HG02981 (cell line): ENCODE measurements at regions not wholly inside any gene's neighbourhood (a gene's known extent, or its start where the extent isn't known, plus 50 kb on each side); places are given as distances from the start of the nearest gene placed in this dataset.
"Not testable (repeated sequence)": the region's sequence is repeated elsewhere in the genome, so short reads cannot be mapped to it uniquely, and the experiment has no call there.

Experiments used
- ATAC-seq: cut with Tn5 transposase; IDR thresholded peaks from one replicate; pipeline ENCODE4 v1.9.1; 2021; ENCODE audit warnings: mild to moderate bottlenecking, moderate library complexity; ENCODE audit not compliant: unreplicated experiment

DNA sequence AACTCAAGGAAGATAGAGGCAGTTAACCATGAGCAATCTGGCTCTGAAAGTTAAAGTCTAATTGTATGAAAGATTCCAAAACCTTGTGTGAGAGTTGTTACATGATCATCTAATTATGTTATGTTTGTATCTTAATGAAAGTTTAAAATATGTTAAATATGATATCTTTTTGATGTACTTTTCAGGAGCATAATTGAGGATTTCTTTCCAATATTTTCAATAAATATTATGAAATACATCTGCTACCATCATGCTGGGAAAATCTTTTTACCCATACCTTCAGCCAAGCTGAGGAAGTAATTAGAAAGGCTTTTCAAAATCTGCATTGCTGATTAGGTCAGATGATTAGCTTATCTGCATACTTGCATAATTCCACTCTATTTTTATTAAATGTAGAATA lies 318.4 kb downstream of the KLF12 start:
- ATAC-seq: no peak

DNA sequence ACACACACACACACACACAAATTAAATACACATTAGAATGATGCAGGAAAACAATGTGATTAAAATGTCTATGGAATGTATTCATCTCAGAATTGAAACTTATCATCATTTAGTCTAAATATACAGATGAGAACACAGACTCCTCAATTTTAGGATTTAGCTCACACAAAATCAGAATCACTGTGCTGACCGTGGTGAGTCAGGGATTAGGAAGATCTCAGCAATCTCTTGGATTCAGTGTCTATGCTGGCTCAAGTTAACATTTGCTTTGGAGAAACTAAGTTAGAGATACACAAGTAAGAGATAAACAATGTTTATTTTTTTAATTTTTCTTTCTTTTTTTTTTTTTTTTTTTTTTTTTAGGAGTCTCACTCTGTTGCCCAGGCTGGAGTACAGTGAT lies 323.6 kb downstream of the KLF12 start:
- no peak for ATAC-seq

DNA sequence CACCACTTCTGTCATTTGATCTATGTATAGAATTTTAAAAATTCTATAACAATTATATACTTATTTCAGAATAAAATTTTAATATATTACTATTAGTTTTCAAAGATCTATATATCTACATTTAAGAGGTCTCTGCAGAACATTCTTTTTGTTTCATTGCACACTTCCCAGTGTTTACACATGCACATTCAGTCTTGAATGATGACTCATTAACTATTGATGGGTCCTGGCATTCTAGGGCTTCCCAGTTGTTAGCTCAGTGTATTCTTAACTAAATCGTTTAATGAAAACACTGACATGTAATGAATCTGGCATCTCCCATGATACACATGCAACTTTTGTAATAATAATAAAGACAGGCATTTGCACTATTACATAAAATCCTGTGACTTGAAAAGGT lies 324.6 kb downstream of the KLF12 start:
- ATAC-seq: no peak

DNA sequence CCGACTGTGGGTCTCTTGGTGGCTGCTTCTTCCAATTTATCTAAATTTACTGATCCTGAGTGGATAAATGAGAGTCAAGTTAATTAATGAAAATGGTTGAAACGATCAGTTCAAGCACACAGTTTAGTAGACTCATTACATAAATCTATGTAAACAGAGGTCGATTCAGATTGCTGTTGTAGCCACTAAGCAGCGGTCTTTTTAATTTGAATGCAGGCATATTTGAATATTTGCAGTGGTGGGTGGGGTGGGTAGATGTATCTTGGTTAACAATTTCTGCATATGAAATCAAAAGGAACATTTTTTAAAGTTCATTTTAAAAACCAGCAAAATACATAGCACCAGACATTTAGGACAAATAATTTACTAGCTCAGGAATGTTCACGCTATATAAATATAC lies 325.9 kb downstream of the KLF12 start:
- no peak for ATAC-seq

DNA sequence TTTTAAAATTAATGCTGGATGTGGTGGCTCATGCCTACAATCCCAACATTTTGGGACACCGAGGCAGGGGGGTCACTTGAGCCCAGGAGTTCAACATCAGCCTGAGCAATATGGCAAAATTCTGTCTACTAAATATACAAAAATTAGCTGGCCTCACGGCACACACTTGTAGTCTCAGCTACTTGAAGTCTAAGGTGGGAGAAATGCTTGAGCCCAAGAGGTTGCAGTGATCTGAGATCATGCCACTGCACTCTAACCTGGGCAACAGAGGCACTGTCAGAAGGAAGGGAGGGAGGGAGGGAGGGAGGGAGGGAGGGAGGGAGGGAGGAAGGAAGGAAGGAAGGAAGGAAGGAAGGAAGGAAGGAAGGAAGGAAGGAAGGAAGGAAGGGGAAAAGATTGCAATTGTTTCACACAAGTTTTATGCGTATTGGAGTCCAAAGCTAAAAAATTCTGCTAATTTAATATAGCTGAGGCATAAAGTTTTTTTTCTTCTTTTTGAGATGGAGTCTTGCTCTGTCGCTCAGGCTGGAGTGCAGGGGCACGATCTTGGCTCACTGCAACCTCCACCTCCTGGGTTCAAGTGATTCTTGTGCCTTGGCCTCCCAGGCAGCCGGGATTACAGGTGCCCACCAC lies 328.8 kb downstream of the KLF12 start:
- not testable (repeated sequence) for ATAC-seq

DNA sequence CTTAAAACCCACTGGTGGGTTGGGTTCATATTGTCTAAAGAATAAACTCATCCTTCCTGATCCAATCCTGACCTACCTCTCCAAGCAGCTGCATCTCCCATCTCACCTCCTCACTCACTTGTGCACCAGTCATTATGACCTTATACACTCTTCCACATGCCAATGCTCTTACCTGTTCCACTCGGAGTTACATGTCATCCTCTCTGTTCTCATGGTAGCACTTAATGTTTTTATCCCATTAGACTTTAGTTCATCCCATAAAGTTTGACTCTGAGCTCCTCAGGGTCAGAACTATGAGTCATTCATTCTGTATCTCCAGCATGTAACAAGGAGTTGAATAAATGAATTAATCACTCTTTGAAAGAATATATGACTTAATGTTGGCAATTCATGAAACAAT lies 330.2 kb downstream of the KLF12 start:
- ATAC-seq: no peak

DNA sequence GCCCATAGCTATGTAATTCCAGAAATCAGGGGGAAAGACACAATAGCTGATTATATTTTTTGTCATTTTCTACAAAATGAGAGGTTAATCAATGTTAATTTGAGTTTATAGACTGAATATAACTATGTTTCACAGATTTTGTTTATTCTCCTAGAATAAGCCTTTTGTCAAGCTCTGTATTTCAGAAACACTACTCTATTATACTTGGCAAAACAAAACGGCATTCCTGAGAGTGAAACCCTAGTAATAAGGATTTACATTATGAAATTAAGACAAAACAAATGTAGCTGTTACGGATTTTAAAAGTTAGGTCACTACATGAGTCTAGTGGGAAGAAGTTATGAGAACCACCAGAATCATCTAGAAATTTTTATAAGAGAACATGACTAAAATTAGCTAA lies 334.2 kb downstream of the KLF12 start:
- ATAC-seq: no peak

DNA sequence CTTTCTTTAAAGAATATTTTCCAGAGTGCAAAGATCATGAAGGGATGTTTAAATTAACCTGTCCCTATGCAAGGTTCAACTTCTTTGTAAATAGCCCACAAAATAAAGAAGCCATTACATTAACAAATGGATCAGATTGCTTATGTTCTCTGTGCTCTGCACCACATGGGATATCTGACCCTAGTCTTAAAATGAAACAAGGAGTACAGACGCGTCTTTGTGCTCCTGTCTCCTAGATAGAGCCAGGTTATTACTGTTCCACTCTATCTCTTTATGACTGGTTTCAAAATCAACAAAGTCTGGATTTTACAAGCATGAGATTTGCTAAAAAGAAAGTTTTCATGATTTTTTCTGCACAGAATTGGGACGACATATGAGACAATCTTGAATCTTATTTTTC lies 339.4 kb downstream of the KLF12 start:
- ATAC-seq: no peak

DNA sequence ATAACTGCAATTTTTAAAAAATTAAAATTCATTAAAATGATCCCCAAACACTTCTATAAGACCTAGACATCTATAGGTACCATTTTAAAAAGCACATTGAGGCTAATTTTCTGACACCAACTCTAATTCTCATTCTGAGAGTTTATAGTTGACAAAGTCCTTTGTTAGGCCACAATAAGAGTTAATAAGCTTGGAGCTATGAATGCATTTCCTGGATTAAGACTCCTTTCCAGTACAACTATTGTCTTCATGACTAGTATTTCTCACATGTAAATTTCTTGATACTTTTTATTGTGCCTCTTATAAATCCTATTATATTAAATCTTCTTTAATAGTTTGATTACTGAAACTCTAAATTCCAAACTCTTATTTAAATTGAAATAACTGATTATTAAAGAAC lies 340.8 kb downstream of the KLF12 start:
- no peak for ATAC-seq

DNA sequence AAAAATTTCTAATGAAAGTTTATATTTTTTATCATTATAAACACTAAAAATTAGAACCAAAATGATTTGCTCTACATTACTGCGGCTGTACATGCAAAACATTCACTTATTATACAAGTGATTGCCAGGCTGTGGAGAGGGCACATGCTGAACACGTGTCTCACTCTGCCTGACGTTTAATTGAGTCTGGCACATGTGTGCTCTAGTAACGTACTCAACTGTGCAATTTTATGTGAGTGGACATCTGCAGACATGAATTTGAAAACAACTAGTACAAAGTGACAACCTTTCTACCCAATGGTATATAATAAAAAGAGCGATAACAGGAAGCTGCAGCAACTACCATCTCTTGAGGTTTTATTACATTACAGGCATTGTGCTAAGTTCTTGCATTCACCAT lies 341.4 kb downstream of the KLF12 start:
- no peak for ATAC-seq

DNA sequence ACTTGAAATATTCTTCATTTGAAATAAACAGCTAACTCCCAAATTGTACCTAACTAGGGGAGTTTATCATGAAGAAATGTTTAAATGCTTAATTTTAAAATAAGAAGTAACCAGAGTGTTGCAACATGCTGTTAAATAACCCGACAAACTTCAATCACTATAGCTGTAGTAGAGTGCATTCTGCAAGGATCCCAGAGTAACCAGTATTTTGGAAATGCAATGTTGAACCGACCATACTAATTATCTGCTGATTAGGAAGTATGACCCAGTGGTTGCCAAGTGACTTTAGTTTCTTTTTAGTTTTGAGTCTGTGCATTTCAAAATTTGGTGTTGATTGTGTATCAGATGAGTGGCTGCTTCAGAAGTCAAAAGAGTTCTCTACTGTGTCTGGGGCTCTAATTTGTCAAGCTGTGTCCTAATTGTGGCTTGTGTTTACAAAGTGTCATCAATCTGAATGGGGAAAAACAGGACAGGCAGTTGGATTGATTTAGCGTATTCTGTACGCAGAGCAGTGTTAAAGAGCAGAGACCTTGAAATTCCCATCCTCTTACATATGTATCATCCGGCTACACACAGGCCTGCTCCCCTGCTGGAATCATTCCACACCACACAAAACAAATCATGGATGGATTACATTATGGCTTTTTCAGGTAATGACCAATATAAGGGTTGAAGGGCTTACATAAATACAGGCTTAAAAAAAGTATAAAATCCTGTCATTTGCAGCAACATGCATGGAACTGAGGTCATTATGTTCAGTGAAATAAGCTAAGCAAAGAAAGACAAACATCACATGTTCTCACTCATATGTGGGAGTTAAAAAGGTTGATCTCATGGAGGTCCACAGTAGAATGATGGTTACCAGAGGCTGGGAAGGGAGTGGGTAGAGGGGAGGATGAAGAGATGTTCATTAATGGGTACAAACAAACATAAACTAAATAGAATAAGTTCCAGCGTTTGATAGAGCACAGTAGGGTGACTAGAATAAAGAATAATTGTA lies 351.5 kb downstream of the KLF12 start:
- ATAC-seq: no peak

DNA sequence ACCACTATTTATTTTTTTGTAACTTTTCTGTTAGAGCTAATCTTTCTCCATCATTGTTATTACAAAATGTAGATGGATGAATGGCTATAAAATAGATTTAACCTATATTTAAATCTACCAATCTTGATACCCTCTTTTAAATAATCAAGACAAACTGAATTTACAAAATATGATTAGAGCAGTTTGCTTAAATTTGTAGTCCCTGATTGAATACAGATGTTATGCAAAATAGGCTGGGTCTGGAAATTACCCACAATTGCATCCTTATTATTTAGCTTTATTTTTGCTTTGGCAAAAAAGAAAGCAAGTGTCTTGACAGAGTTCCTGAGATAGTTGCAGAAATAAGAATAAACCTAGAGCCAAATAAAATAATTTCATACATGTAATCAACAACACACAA lies 352.8 kb downstream of the KLF12 start:
- no peak for ATAC-seq

DNA sequence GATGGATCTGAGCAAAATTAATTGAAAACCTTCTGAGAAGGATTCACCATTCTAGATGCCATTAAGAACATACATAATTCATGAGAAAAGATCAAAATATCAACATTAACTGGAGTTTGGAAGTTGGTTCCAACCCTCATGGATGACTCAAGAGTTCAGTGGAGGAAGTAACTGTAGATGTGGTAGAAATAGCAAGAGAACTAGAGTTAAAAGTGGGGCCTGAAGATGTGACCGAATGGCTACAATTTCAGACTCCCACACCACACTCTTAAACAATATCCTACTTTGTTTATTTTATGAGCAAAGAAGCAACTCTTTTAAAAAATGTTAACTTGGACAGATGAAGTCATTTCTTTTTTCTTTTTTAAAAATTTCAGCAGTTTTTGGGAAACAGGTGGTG lies 354.3 kb downstream of the KLF12 start:
- no peak for ATAC-seq

DNA sequence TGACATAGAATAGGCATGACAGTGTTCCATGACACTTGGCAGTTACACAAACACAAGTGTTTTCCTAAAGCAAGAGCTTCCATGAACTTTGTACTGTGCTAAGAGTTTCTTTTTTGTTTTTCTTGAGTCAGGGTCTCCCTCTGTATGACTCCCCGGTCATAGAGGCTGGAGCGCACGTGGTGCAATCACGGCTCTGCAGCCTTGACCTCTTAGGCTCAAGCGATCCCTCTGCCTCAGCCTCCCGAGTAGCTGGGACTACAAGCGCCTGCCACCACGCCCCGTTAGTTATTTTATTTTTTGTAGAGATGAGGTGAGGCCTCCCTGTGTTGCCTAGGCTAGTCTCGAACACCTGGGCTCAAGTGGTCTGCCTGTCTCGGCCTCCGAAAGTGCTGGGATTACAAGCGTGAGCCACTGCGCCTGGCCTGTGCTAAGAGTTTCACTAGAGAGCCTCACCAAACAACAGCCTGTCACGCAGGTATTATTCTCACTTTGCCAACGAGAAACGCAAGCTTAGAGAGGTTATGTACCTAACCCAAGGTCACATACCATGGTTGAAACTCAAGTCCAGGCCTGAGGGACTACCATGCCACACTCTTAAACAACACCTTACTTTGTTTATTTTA lies 355.9 kb downstream of the KLF12 start:
- ATAC-seq: no peak

DNA sequence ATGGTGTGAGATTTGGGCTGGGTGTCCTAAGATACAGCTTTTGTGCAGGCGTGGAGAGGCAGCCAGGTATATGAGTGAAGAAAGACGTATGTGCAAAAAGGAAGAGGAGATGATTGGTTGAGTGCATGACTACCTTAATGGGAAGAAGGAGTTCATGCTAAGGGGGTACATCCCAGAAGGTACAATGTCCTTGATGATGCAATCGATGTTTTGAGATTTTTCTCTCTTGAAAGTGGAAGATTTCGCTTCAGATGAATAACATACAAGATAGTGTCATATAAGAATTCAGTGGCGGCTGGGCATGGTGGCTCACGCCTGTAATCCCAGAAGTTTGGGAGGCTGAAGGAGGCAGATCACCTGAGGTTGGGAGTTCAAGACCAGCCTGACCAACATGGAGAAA lies 357.1 kb downstream of the KLF12 start:
- no peak for ATAC-seq

DNA sequence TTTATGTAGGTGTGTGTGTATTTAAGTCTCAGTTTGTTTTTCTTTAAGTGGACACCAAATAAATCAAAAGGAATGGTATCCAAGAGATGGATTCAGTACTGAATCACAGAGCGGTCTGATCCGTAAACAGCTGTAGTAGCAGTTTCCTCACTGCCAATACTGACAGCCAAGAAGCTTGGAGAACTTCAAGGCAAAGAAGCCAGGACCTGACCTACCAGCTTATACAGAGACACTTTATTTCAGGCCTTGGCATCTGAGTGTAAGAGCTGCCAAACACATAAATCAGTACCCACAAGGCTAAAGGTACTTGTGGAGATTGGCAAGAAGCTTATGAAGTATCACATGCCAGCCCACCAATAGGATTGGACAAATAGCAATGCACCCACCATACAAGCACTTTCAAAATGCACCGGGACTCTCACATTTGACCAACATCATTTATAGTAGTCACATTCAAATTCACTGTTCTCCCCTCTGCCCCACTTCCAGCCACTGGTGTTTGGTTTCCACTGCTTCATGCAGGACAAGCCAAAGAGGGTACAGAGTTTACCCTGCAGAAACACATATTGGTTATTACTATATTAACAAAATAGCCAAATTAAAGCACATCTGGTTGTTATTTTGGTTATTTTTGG lies 357.9 kb downstream of the KLF12 start:
- no peak for ATAC-seq

DNA sequence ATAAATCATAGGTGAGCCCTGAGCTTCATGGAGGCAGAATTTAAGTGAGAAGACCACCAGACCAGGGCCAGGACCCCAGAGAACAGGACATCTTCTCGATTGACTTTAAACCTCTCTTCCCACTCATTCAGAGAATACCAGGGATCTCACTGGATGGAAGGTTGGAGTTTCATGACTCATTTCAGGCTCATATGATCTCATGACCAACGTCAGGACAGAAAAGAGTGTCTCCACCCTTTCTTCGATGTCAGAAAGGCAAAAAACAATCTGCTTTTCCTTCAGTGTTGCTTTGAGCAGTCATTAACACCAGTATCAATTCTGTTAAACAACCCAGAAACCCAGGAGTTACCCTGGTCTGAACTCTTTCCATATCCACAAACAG lies 361.0 kb downstream of the KLF12 start:
- no peak for ATAC-seq

DNA sequence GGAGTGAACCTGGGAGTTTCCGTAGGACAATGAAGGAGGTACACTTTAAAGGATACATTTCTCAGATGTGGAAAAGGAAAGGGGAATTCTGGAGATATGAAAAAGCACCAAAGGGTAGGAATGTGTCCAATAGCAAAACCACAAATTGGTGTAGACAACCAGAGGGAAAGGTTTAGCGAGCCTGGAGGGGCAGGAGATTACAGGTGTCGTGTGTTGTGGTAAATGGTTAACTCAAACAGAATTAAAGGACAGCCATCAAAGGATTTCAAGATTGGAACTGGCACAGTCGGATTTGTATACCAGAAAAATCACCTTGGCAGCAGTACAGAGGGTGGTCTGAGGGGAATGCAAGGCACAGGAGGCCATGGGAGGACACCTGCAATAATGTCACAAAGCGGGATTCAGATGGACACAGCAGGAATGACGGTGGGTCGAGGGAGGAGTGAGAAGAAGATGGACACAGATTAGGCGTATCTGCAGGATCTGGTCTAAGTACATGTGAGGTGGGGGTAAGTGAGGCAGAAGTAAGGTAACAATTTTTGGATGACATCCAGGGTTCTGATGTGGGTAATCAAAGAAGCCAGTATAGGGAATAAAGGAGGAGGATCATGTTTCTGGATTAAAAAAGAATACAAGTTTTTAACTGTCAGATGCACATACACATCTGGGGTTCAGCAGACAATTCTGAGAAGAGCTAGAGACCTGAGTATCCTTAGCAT lies 361.6 kb downstream of the KLF12 start:
- no peak for ATAC-seq

DNA sequence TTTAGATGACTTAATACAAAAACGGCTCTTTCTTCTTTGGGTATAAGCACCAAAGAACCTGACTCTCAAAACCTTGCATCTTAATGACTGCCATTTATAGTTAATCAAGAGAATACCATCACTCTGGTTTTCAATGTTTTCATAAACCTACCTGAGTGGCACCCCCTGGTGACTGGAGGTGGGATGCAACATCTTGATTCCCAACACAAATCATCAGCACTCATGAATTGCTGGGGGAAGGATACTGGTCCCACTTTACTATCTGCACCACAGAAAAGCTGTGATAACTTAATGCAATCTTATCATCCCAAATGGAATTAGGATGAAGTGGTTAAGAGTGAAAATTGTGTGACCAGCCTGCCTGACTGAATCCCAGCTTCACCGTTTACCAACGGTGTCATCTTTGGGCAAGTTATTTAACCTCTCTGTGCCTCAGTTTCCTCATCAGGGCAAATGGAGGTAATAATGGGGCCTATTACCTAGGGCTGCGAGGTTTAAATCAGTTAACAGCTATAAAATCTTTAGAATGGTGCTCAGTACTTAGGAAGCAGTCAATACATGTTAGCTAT lies 366.4 kb downstream of the KLF12 start:
- ATAC-seq: no peak

DNA sequence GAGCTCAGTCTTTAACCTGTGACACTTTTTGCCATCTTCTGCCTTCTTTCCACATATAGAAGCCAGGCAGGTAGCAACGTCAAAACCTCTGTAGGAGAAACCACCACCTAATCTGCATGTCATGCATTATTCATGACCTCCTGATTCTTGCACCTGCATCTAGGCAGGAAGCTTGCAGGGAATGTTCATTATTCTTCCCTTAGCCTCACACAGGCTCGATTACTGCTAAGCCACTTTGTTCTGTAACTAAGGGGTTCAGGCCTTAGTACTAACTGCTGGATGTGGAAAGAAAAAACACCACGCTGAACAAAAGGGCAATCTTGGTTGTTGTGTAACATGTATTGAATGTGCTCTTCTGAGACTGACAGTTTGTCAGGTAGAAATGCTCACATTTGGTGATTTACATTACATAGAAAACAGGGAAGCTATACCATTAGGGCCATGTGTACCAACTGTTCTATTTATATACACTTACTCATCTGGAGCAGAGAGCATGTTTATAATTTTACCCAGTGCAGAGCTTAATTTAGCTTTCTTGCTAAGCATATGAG lies 366.9 kb downstream of the KLF12 start:
- ATAC-seq: no peak
